ENCODE measurements at regions not wholly inside any gene's neighbourhood (a gene's known extent, or its start where the extent isn't known, plus 50 kb on each side); places are given as distances from the start of the nearest gene placed in this dataset.

DNA sequence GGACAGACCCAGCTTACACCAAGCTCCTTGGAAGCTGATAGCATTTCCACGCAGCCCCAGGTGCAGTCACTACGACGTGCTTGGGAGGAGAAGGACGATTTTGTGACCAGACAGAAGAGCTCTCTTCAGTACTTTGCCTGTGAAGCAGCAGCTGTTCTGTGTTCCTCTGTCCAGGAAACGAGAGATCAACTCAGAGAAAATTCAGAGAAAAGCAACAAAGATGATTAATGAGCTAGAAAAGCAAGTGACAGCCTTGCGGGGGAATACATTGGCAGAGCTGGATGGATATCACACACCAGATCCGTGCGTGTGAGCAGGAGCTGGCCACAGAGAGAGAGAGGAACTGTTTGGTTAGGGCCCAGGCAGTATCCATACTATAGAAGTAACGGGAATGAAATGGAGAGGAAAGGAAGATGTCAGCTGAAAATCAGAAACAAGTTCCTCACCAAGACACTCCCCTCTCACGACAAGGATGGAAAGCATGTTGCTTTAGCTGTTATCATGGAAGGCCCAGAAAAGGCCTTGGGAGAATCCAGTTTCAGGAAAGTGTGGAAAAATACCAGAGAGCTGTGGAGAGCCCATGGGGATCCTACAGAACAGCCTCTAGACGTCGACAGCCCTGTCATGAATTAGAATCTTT lies 106.2 kb downstream of the TOMM20 start:
- no peak for TF ChIP-seq EZH2 (IDR thresholded peaks at IDR 0.05; ENCODE audit: borderline replicate concordance, low read length)
- TF ChIP-seq, protein P1, sequence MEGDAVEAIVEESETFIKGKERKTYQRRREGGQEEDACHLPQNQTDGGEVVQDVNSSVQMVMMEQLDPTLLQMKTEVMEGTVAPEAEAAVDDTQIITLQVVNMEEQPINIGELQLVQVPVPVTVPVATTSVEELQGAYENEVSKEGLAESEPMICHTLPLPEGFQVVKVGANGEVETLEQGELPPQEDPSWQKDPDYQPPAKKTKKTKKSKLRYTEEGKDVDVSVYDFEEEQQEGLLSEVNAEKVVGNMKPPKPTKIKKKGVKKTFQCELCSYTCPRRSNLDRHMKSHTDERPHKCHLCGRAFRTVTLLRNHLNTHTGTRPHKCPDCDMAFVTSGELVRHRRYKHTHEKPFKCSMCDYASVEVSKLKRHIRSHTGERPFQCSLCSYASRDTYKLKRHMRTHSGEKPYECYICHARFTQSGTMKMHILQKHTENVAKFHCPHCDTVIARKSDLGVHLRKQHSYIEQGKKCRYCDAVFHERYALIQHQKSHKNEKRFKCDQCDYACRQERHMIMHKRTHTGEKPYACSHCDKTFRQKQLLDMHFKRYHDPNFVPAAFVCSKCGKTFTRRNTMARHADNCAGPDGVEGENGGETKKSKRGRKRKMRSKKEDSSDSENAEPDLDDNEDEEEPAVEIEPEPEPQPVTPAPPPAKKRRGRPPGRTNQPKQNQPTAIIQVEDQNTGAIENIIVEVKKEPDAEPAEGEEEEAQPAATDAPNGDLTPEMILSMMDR (IDR thresholded peaks at IDR 0.05; ENCODE audit: low read length) = no peak
